Mesothelial cell of epicardium (in vitro differentiated cells): ENCODE measurements at regions not wholly inside any gene's neighbourhood (a gene's known extent, or its start where the extent isn't known, plus 50 kb on each side); places are given as distances from the start of the nearest gene placed in this dataset.
"Not testable (repeated sequence)": the region's sequence is repeated elsewhere in the genome, so short reads cannot be mapped to it uniquely, and the experiment has no call there.

Experiments
- DNase-seq, 2 experiments: peaks; one replicate each; pipeline ENCODE4 v3.0.0; 2021; ENCODE audit warnings: low spot score in 2 of 2; ENCODE audit not compliant: unreplicated experiment in 2 of 2
- H3K27ac Mint-ChIP-seq: 2 replicates; pipeline ENCODE4 v1.8.0; 2021; ENCODE audit warnings: mixed read lengths
- H3K27me3 Mint-ChIP-seq: 2 replicates; pipeline ENCODE4 v1.8.0; 2021; ENCODE audit warnings: low read depth, mixed read lengths
- H3K36me3 Mint-ChIP-seq: 2 replicates; pipeline ENCODE4 v1.8.0; 2021; ENCODE audit warnings: mixed read lengths
- H3K4me1 Mint-ChIP-seq: 2 replicates; pipeline ENCODE4 v1.8.0; 2021; ENCODE audit warnings: mixed read lengths
- H3K4me3 Mint-ChIP-seq: 2 replicates; pipeline ENCODE4 v1.8.0; 2021; ENCODE audit warnings: mild to moderate bottlenecking, moderate library complexity, mixed read lengths
- H3K9me3 Mint-ChIP-seq: 2 replicates; pipeline ENCODE4 v1.8.0; 2021; ENCODE audit warnings: mixed read lengths
- CTCF ChIP-seq: fragments of 200-600 bp; sonication (generic); IDR thresholded peaks from one replicate; pipeline ENCODE4 v1.5.0; 2021; ENCODE audit warnings: antibody characterized with exemption; ENCODE audit not compliant: unreplicated experiment

- Mint-ChIP-seq H3K36me3 (no peaks in the 10 kb centered on the region), H3K4me3 (no peak overlapping the region), H3K4me1 (peaks cover 21% of the 10 kb centered on the region), H3K27me3 (no peaks in the 10 kb centered on the region), H3K9me3 (no peaks in the 10 kb centered on the region), H3K27ac (no peak overlapping the region)
- DNase-seq, result no peak
- no peak for TF ChIP-seq CTCF
Measured at GRCh38 chr9:86487838-86488233, 133.6 kb upstream of the TUT7 start.

- H3K4me3 Mint-ChIP-seq, result no peak overlapping the region
Measured at GRCh38 chr9:86486891-86487837, 133.0 kb upstream of the TUT7 start.

GRCh38 chr9:86485359-86485758 is 131.1 kb upstream of the TUT7 start:
- TF ChIP-seq CTCF, result no peak
- H3K27me3 Mint-ChIP-seq, result no peaks in the 10 kb centered on the region
- H3K9me3 Mint-ChIP-seq, result peaks cover 4% of the 10 kb centered on the region
- no peak overlapping the region for H3K27ac Mint-ChIP-seq
- no peaks in the 10 kb centered on the region for H3K36me3 Mint-ChIP-seq
- no peak overlapping the region for H3K4me3 Mint-ChIP-seq
- peaks cover 18% of the 10 kb centered on the region for H3K4me1 Mint-ChIP-seq
- no peak for DNase-seq

More at GRCh38 chr9:86486891-86487837, 133.0 kb upstream of the TUT7 start:
- Mint-ChIP-seq H3K9me3 (no peaks in the 10 kb centered on the region), H3K4me1 (peaks cover 21% of the 10 kb centered on the region), H3K27ac (peak overlapping the region; percentile 83), H3K27me3 (no peaks in the 10 kb centered on the region), H3K36me3 (no peaks in the 10 kb centered on the region)
- DNase-seq, result no peak
- TF ChIP-seq CTCF, result peak; percentile 71

GRCh38 chr9:86483496-86483895 is 129.3 kb upstream of the TUT7 start:
- Mint-ChIP-seq H3K4me1 (peaks cover 18% of the 10 kb centered on the region), H3K27ac (no peak overlapping the region), H3K36me3 (no peaks in the 10 kb centered on the region), H3K9me3 (peaks cover 15% of the 10 kb centered on the region), H3K4me3 (no peak overlapping the region), H3K27me3 (no peaks in the 10 kb centered on the region)
- no peak for TF ChIP-seq CTCF
- no peak for DNase-seq

- Mint-ChIP-seq H3K4me3 (no peak overlapping the region), H3K9me3 (peaks cover 22% of the 10 kb centered on the region), H3K4me1 (peaks cover 11% of the 10 kb centered on the region), H3K36me3 (no peaks in the 10 kb centered on the region), H3K27ac (no peak overlapping the region), H3K27me3 (no peaks in the 10 kb centered on the region)
- DNase-seq, result no peak
- no peak for TF ChIP-seq CTCF
Measured at GRCh38 chr9:86481466-86481865, 127.3 kb upstream of the TUT7 start.

- not testable (repeated sequence) for H3K27ac Mint-ChIP-seq, H3K4me3 Mint-ChIP-seq, DNase-seq, H3K27me3 Mint-ChIP-seq, H3K36me3 Mint-ChIP-seq
- Mint-ChIP-seq H3K4me1 (peaks cover 15% of the 10 kb centered on the region), H3K9me3 (peaks cover 23% of the 10 kb centered on the region)
Measured at GRCh38 chr9:86475255-86475654, 121.0 kb upstream of the TUT7 start.
